ENCODE measurements at regions not wholly inside any gene's neighbourhood (a gene's known extent, or its start where the extent isn't known, plus 50 kb on each side); places are given as distances from the start of the nearest gene placed in this dataset.

DNA sequence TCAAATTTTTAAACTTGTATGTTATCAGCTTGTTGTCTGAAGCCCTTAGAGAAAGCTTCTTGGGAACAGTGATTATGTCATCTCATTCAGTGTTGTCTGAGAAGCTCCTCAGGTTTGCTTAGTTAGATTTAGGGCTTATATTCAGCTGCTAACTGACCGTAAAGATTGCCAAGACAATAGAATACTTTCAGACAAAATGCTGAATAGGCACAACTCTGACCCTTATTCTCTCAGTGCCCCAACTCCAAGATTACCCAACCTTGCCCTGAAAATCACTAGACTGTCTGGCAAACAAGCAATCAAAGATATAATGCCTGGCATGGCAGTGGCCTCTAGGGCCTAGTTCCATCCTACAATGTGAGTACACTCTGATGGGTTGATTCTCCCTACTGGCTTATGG is 950.5 kb upstream of the HS3ST1 start:
- TF ChIP-seq CTCF (IDR thresholded peaks at IDR 0.05): no peak
- TF ChIP-seq POLR2AphosphoS5 (IDR thresholded peaks at IDR 0.05): no peak
- TF ChIP-seq POLR2A (IDR thresholded peaks at IDR 0.05): no peak
